GM18508 (cell line): ENCODE measurements at regions not wholly inside any gene's neighbourhood (a gene's known extent, or its start where the extent isn't known, plus 50 kb on each side); places are given as distances from the start of the nearest gene placed in this dataset.
"Not testable (repeated sequence)": the region's sequence is repeated elsewhere in the genome, so short reads cannot be mapped to it uniquely, and the experiment has no call there.

Experiments
- ATAC-seq: cut with Tn5 transposase; IDR thresholded peaks from one replicate; pipeline ENCODE4 v1.9.1; 2021; ENCODE audit warnings: moderate number of reproducible peaks; ENCODE audit not compliant: insufficient read depth, unreplicated experiment

GRCh38 chr12:131366261-131366871 is 344.5 kb upstream of the SFSWAP start:
- no peak for ATAC-seq

- not testable (repeated sequence) for ATAC-seq
These were observed 343.6 kb upstream of the SFSWAP start for GRCh38 chr12:131367067-131367982.

DNA sequence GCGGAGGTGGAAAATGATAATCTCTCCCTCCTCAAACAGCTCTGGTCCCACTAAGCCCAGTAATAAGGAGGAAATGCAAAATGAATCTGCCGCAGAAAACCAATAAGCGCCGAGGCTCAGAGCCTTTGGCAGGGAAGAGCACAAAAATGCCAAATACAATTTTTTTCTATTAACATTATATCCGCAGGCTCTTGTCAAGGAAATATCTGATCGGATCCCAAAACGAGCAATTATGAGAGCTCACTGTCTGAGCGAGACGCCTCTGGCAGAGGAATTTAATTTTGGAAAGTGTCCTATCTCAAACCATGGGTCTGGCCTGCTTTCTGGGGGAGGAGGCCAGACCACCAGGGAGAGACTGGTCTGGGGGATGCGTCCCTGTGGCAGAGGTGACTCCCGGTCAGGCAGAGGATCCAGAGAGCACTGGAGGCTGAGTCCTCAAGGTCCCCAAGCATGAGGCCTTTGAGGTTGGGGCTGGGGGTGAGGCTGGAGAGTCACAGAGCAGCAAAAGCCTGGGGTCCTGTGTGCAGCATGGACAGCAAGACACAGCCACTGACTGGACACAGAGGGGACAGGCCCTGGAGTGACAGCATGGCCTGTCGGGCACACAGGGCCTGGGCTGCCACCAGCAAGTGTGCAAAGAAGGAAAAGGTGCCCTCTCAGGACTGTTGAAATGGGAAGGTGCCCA is 342.8 kb upstream of the SFSWAP start:
- ATAC-seq = no peak

GRCh38 chr12:131368668-131369071 is 342.2 kb upstream of the SFSWAP start:
- ATAC-seq = no peak

GRCh38 chr12:131369094-131369845 is 341.6 kb upstream of the SFSWAP start:
- no peak for ATAC-seq

DNA sequence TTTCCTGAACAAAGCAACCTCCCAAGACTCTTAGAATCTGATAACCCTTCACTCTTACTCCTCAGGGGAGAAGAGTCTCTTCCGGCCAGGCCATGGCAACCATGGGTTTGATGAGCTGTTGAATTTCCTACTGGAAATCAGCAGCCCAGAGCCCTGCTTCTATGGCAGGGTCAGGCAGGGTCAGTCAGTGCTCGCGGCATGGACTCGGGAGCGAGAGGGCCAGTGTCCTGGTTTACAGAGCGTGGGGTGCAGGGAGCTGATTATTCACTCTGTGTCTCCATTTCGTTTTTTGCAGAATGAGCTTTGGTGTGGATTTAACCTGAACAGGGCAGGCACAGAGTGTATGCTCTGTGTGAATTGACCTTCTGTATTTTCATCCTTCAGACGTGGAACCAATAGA is 340.6 kb upstream of the SFSWAP start:
- ATAC-seq = no peak

GRCh38 chr12:131370791-131371347 is 340.0 kb upstream of the SFSWAP start:
- no peak for ATAC-seq

GRCh38 chr12:131371401-131372170 is 339.3 kb upstream of the SFSWAP start:
- no peak for ATAC-seq

GRCh38 chr12:131372171-131372475 is 338.8 kb upstream of the SFSWAP start:
- no peak for ATAC-seq

DNA sequence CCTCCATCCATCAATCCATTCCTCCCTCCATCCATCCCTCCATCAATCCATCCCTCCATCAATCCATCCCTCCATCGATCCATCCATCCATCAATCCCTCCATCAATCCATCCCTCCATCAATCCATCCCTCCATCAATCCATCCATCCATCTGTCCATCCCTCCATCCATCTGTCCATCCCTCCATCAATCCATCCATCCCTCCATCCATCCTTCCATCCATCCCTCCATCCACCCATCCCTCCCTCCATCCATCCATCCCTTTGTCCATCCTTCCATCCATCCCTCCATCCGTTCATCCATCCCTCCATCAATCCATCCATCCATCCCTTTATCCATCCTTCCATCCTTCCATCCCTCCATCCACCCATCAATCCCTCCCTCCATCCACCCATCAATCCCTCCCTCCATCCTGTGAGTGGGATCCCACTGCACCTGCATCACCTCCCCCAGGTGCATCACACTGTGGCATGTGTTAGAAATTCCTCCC is 338.1 kb upstream of the SFSWAP start:
- no peak for ATAC-seq

DNA sequence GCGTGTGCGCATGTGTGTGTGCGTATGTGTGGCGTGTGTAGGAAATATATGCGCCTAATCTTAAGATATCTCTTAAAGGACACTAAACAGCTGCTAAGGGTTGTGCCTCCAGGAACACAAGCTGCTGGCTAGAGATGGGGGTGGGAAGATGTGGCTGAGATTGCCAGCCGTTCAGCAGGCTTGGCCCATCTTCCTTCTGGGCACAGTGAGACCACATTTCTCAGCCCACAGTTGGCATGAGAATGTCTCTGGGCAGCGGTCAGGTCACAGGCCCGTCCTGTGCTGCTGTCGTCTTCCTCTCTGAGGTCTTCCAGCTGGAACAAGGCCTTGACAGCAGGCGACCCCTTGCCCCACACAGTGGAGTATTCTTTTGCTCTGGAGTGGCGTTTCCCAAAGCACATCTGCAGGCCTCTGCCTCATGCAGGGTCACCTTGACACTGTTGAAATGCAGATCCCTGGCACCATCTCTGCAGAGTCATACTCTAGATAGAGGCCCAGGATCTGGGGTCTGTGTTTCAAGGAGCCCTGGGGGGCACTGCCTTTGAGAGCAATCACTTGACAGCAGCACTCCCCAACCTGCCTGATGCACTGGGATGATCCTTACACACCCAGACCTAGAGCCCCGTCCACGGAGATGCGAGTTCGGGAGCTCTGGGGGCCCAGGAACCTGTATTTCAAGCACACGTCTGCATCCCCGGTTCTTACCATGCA is 335.5 kb upstream of the SFSWAP start:
- ATAC-seq = no peak

GRCh38 chr12:131375972-131376345 is 334.9 kb upstream of the SFSWAP start:
- no peak for ATAC-seq

DNA sequence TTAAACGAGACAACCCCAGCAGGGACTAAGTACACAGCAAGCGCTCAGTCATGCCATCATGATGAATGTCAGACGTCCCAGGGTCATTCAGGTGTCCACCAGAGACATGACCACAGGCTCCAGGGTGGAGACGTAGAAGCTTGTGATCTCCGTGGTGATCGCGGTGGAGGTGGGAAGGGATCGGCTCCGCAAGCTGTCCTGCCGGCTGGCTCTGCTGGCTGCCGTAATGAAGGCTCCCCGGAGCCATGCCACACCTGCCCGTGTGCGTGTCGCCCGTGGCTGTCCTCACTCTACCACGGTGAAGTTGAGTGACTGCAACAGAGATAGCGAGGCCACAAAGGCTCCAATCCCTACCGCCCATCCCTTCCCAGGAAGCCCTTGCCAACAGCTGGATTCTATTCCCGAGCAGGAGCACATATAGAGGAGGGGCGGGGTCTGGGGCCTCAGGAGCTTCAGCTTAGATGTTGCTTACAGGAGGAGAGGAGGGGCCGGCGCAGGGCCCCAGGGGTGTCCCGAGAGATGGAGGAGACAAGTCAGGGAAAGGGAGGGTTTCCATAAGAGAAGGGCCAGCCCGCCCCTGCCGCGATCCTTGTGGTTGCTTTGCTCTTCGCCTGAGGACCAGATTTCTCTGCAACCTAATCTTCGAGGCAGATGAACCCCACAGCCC is 332.6 kb upstream of the SFSWAP start:
- no peak for ATAC-seq

DNA sequence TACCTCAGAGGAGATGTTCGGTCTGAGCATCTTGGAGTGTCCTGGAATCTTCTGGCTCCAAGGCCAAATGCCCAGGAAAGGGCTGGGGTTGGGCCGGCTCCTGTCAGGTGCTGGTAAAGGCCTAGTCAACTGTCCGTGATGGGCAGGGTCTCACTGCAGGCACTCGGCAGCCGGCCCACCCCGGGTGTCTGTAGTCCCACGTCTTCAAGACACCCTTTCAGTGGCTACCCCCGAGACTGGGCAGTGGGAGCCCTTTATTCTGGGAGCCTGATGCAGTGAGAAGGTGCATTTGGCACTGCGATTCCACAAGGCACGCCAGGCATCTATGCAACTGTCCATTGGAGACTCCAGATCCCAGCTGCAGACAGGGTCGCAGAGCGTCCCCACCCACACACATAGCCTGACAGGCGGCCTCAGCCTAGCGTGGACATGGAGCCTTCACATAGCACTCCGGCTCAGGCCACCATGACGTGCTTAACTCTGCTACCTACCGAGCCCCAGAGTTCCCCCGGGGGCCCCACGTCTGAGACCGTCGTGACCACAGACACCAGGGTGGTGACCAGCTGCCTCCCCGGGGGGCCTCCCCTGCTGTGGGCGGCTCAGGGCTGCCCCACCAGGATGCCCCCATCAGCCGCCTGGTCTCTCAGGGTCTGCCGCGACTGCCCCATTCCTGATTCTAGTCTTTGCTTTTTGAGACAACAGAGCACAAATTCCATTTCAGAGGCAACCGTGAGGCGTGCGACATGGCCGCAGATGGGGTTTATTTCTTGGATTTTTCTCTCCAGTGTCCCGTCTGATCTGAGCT is 331.8 kb upstream of the SFSWAP start:
- no peak for ATAC-seq

- ATAC-seq = no peak
These were observed 331.2 kb upstream of the SFSWAP start for GRCh38 chr12:131379738-131380137.

GRCh38 chr12:131380220-131380964 is 330.5 kb upstream of the SFSWAP start:
- no peak for ATAC-seq
